ENCODE measurements at regions not wholly inside any gene's neighbourhood (a gene's known extent, or its start where the extent isn't known, plus 50 kb on each side); places are given as distances from the start of the nearest gene placed in this dataset.

GRCh38 chr2:7878786-7879482 lies 802.9 kb upstream of the ID2 start:
- TF ChIP-seq POLR2A (IDR thresholded peaks at IDR 0.05) (no peak), CTCF (IDR thresholded peaks at IDR 0.05) (no peak)
